GM23248 (cell line): ENCODE measurements at regions not wholly inside any gene's neighbourhood (a gene's known extent, or its start where the extent isn't known, plus 50 kb on each side); places are given as distances from the start of the nearest gene placed in this dataset.

ENCODE experiments used
- DNase-seq: peaks from one replicate; pipeline ENCODE4 v3.0.0-alpha.2; 2015
- H2AFZ ChIP-seq: fragments of 200-600 bp; sonication (generic); 2 replicates; pipeline ENCODE4 v1.6.1; 2016; ENCODE audit warnings: antibody characterized with exemption
- H3F3A ChIP-seq: fragments of 200-600 bp; sonication (generic); 2 replicates; pipeline ENCODE4 v1.6.1; 2016; ENCODE audit warnings: mild to moderate bottlenecking, antibody characterized with exemption, mixed run types; ENCODE audit not compliant: insufficient read depth
- H3K27ac ChIP-seq: fragments of 200-600 bp; sonication (generic); 2 replicates; pipeline ENCODE4 v1.5.1; 2016; ENCODE audit warnings: mild to moderate bottlenecking
- H3K27me3 ChIP-seq: fragments of 200-600 bp; sonication (generic); replicated peaks from 2 replicates; pipeline ENCODE4 v1.6.1; 2016; ENCODE audit warnings: mild to moderate bottlenecking; ENCODE audit not compliant: insufficient read depth
- H3K36me3 ChIP-seq: fragments of 200-600 bp; sonication (generic); 2 replicates; pipeline ENCODE4 v1.6.1; 2016; ENCODE audit warnings: low read depth, mild to moderate bottlenecking
- H3K4me1 ChIP-seq: fragments of 200-600 bp; sonication (generic); 2 replicates; pipeline ENCODE4 v1.6.1; 2016; ENCODE audit warnings: mild to moderate bottlenecking; ENCODE audit not compliant: insufficient read depth
- H3K4me2 ChIP-seq: fragments of 200-600 bp; sonication (generic); one replicate; pipeline ENCODE4 v1.6.1; 2016; ENCODE audit warnings: mild to moderate bottlenecking; ENCODE audit not compliant: unreplicated experiment
- H3K4me3 ChIP-seq: fragments of 200-600 bp; sonication (generic); 2 replicates; pipeline ENCODE4 v1.5.1; 2016; ENCODE audit warnings: mild to moderate bottlenecking
- H3K79me2 ChIP-seq: fragments of 200-600 bp; sonication (generic); 2 replicates; pipeline ENCODE4 v1.6.1; 2016; ENCODE audit warnings: mild to moderate bottlenecking; ENCODE audit not compliant: insufficient read depth
- H3K9ac ChIP-seq: fragments of 200-600 bp; sonication (generic); 2 replicates; pipeline ENCODE4 v1.6.1; 2016; ENCODE audit warnings: mild to moderate bottlenecking
- H3K9me2 ChIP-seq: fragments of 200-600 bp; sonication (generic); 2 replicates; pipeline ENCODE4 v1.6.1; 2016; ENCODE audit warnings: mixed run types, mild to moderate bottlenecking, moderate library complexity; ENCODE audit not compliant: insufficient read depth
- H3K9me3 ChIP-seq: fragments of 200-600 bp; sonication (generic); one replicate; pipeline ENCODE4 v1.6.1; 2017; ENCODE audit warnings: low read depth
- H4K20me1 ChIP-seq: fragments of 200-600 bp; sonication (generic); 2 replicates; pipeline ENCODE4 v1.6.0; 2016; ENCODE audit not compliant: insufficient read depth
- EZH2 ChIP-seq: fragments of 200-600 bp; sonication (generic); IDR thresholded peaks from 2 replicates; pipeline ENCODE4 v1.6.1; 2018; ENCODE audit warnings: antibody characterized with exemption, mild to moderate bottlenecking; ENCODE audit not compliant: insufficient read depth, poor library complexity, severe bottlenecking
- EZH2phosphoT487 ChIP-seq: fragments of 200-600 bp; sonication (generic); IDR thresholded peaks from 2 replicates; pipeline ENCODE4 v1.6.1; 2018; ENCODE audit warnings: antibody characterized with exemption, moderate library complexity, mild to moderate bottlenecking, low read depth; ENCODE audit not compliant: insufficient read depth
- WGBS, 2 experiments: methylation state at CpG; one replicate each; pipeline ENCODE4 v1.1.6; 2015 to 2017; ENCODE audit warnings: low lambda C conversion rate in 2 of 2, low coverage in 1 of 2; ENCODE audit errors: missing lambda C conversion rate in 2 of 2; 5-methylcytosine and 5-hydroxymethylcytosine counted together
- in situ Hi-C: fragments of 300-500 bp; cut with MboI; formaldehyde crosslinking; loops from 2 replicates; pipeline ENCODE4 v1.15.0; 2020

DNA sequence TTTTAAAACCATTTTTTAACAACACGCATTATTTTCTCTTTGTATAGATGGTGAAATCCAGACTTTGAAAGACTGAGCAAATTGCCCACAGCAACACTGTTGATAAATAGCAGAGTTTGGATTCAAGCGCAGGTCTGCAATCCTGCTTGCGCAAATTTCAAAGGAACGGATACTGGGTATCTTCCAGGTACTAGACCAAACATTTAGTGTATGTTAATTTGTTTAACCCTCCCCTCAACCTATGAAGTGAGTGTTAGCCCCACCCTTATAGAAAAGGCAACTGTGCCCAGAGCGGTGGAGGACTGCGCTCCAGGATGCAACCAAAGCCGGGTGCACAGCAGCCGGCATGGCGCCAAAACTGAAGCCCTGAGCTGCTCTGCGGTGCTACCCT, 103.8 kb downstream of the CPN2 start:
- H3K27ac ChIP-seq, result no peak overlapping the region
- no peak overlapping the region for H3K4me3 ChIP-seq
- 93% methylated on average over 10 of the region's 10 CpGs for WGBS, 2 experiments
- H4K20me1 ChIP-seq, result no peaks in the 10 kb centered on the region
- no peaks in the 10 kb centered on the region for H3K9me2 ChIP-seq
- H3K4me1 ChIP-seq, result no peaks in the 10 kb centered on the region
- H3K79me2 ChIP-seq, result no peaks in the 10 kb centered on the region
- in situ Hi-C loops, result no loop called here
- TF ChIP-seq EZH2 (no peak), EZH2phosphoT487 (no peak)
- no peaks in the 10 kb centered on the region for H3F3A ChIP-seq
- H2AFZ ChIP-seq, result no peak overlapping the region
- no peak overlapping the region for H3K4me2 ChIP-seq
- no peaks in the 10 kb centered on the region for H3K9me3 ChIP-seq
- no peak overlapping the region for H3K9ac ChIP-seq
- DNase-seq, result no peak
- no peaks in the 10 kb centered on the region for H3K36me3 ChIP-seq
- H3K27me3 ChIP-seq, result peaks cover 9% of the 10 kb centered on the region

- H3K9me3 ChIP-seq, result no peaks in the 10 kb centered on the region
- no peaks in the 10 kb centered on the region for H3K36me3 ChIP-seq
- no peaks in the 10 kb centered on the region for H3K79me2 ChIP-seq
- in situ Hi-C loops, result no loop called here
- no peaks in the 10 kb centered on the region for H4K20me1 ChIP-seq
- no peak overlapping the region for H3K27ac ChIP-seq
- TF ChIP-seq EZH2phosphoT487, result no peak
- no peak for TF ChIP-seq EZH2
- H2AFZ ChIP-seq, result no peak overlapping the region
- no peak overlapping the region for H3K4me2 ChIP-seq
- no peak overlapping the region for H3K9ac ChIP-seq
- H3K9me2 ChIP-seq, result no peaks in the 10 kb centered on the region
- peaks cover 13% of the 10 kb centered on the region for H3K27me3 ChIP-seq
- DNase-seq, result no peak
- WGBS, 2 experiments, result 46 to 52% methylated on average over 12 to 13 of the region's 13 CpGs
- H3K4me1 ChIP-seq, result no peaks in the 10 kb centered on the region
- no peak overlapping the region for H3K4me3 ChIP-seq
- H3F3A ChIP-seq, result no peaks in the 10 kb centered on the region
Observed at GRCh38 chr3:194249323-194250097, 101.6 kb downstream of the CPN2 start.

GRCh38 chr3:194250098-194251002, 100.8 kb downstream of the CPN2 start:
- Histone ChIP-seq H3K36me3 (no peaks in the 10 kb centered on the region), H3F3A (no peaks in the 10 kb centered on the region), H3K4me2 (no peak overlapping the region), H3K27me3 (peaks cover 13% of the 10 kb centered on the region), H3K9ac (no peak overlapping the region), H4K20me1 (no peaks in the 10 kb centered on the region), H3K27ac (no peak overlapping the region), H2AFZ (no peak overlapping the region), H3K4me1 (no peaks in the 10 kb centered on the region), H3K9me2 (no peaks in the 10 kb centered on the region), H3K79me2 (no peaks in the 10 kb centered on the region), H3K4me3 (no peak overlapping the region; the same call in 1 of the 2 replicates), H3K9me3 (no peaks in the 10 kb centered on the region)
- DNase-seq, result peak; percentile 44
- no peak for TF ChIP-seq EZH2
- WGBS, 2 experiments, result 9 to 11% methylated on average over 18 to 20 of the region's 20 CpGs
- in situ Hi-C loops, result no loop called here

DNA sequence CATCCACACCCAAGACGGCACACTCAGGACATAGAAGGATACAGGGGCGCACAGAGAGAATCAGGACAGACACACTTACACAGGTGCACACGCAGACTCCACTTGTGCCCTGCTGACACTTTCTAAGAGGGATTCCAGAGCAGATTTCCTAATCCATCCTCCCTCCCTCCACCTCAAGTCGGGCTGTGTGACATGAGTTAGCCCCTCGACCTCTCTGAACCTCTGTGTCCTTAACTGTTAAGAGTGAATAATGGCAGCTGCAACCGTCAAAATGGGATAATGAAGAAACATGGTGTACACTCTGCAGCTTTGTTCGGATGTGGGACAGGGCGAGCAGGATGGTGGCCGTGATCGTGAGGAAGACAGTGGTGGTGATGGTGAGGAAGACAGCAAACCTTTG, 100.1 kb downstream of the CPN2 start:
- no peak overlapping the region for H3K27ac ChIP-seq
- no peak overlapping the region for H2AFZ ChIP-seq
- DNase-seq, result no peak
- no peaks in the 10 kb centered on the region for H3K9me3 ChIP-seq
- H3K4me2 ChIP-seq, result no peak overlapping the region
- no peak overlapping the region for H3K9ac ChIP-seq
- H3K36me3 ChIP-seq, result no peaks in the 10 kb centered on the region
- H3K4me1 ChIP-seq, result no peaks in the 10 kb centered on the region
- H4K20me1 ChIP-seq, result no peaks in the 10 kb centered on the region
- H3K4me3 ChIP-seq, result no peak overlapping the region; the same call in 1 of the 2 replicates
- H3F3A ChIP-seq, result no peaks in the 10 kb centered on the region
- TF ChIP-seq EZH2phosphoT487 (no peak), EZH2 (no peak)
- 42 to 48% methylated on average over 10 of the region's 10 CpGs for WGBS, 2 experiments
- no peaks in the 10 kb centered on the region for H3K9me2 ChIP-seq
- H3K79me2 ChIP-seq, result no peaks in the 10 kb centered on the region
- in situ Hi-C loops, result no loop called here
- peaks cover 13% of the 10 kb centered on the region for H3K27me3 ChIP-seq
